HG03469 (cell line): ENCODE measurements at regions not wholly inside any gene's neighbourhood (a gene's known extent, or its start where the extent isn't known, plus 50 kb on each side); places are given as distances from the start of the nearest gene placed in this dataset.
A peak's percentile ranks its signal among the peaks of the same experiment; 100 is the strongest.
"Not testable (repeated sequence)": the region's sequence is repeated elsewhere in the genome, so short reads cannot be mapped to it uniquely, and the experiment has no call there.

Source experiments
- ATAC-seq: cut with Tn5 transposase; IDR thresholded peaks from one replicate; pipeline ENCODE4 v1.9.1; 2021; ENCODE audit warnings: mild to moderate bottlenecking, moderate library complexity, moderate number of reproducible peaks; ENCODE audit not compliant: unreplicated experiment

DNA sequence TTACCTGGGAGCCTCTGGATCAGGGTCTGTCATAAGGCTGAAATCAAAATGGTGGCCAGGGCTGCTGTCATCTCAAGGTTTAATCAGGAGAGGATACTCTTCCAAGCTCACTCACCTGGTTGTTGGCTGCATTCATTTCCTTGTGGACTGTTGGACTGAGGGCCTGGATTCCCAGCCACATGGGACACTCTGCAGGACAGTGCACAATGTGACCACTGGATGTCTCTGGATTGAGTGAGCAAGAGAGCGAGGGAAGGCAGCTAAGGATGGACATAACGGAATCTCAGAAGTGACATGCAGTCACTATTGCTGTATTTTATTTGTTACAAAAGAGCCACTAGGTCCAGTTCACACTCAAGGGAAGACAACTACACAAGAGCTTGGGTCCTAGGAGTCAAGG lies 229.1 kb downstream of the S1PR1 start:
- no peak for ATAC-seq

DNA sequence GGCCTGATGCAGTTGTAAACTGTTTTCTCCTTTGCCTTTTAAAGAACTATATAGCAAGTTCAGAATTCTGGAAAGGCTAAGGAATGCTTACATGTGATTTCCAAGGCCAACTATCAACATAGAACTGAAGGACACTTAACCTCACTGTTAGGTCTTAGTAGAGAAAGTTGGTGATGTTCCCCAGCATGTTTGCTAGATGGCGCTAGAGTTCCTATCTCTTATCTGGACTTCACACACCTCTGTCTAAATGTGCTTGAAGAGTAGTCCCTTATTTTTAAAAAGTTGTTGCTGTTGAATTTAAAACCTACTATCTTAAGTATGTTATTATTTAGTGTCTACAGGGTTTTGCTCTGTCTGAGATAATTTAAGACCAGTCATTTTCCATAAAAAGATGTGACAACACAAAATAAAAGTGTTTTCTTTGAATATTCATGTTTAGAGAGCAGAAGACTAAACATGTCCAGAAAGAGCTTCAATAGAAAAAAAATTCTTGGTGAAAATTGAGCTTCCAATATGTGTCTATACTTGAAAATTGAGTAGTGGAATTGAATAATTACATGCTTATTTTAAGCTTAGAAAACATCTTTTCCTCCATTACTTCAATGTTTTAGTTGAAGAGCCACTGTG lies 237.3 kb downstream of the S1PR1 start:
- ATAC-seq = peak; percentile 46

DNA sequence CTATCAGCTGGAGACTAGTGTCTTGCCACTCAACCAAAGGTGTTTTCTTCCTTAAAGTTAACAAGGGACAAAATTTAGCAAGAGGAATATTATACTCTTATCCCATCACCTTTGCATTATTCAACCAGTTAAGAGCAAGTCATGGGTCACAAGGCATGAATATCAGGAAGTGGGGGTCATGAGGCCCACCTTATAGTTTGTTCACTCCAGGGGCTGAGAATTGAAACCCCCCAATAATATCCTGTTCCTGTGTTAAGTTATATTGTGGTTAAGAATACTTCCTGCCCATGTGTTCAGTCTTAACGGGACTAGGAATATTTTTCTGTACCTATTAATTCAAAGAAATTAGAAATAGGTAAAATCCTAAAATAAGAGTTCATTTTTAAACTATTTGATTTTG lies 239.7 kb downstream of the S1PR1 start:
- no peak for ATAC-seq

DNA sequence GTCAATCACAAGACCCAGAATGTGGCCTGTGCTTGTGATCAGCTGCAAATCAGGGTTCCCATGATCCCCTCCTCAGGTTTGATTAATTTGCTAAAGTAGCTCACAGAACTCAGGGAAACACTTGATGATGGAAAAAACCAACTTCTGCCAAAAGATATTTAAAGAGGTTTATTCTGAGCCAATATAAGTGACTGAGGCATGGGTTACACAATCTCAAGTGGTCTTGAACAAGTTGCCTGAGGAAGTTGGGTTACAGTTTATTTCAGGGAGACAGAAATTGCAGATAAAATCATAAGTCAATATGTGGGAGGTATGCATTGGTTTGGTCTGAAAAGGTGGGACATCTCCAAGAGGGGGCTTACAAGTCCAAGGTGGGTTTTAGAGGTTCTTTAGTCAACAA lies 243.1 kb downstream of the S1PR1 start:
- ATAC-seq = no peak

DNA sequence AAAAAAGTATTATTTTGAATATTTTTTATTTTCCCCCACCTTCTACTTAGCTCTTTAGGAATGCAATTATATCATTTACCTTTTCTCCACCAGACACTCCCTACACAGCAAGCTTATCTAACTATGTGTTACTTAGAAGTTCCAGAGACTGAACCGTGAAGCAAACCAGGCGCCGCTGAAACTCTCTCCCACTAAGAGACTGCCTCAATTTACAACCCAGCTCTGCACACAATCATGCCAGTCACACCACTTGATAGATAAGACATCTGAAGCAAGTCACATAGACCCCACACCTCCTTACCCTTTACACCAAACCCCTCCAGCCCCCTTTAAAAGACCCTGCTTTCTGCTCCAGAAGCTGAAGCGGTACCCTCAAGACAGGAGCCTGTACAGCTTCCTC lies 245.5 kb downstream of the S1PR1 start:
- ATAC-seq = no peak

DNA sequence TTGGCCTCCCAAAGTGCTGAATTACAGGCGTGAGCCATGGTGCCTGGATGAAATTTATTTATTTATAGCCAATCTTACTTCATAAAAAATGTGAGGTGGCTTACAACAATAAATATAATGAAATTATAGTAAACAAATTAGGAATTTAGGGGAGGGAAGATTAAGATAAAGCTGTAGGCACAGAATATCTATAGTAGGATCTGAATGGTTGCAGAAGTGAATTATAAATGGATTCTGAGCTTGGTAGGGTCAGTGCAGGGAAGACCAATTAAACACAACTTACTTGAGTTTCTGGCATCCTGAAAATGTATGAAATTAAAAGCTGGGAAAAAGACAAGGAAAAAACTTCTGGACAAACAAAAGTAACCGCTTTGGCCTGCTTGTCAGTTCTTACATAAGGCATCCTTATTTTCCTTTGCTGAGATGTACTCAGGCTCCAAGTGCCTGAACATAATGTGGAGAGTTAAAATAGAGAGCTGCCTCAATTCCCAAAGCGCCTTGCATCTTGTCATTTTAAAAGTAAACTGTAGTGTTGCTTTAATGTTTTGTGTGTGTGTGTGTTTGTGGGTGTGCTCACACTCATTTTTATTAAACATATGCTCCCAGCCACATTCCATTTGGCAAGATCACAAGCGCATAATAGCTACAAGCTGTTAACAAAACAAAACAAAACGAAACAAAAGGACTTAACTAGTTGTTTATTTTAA lies 247.3 kb downstream of the S1PR1 start:
- no peak for ATAC-seq

DNA sequence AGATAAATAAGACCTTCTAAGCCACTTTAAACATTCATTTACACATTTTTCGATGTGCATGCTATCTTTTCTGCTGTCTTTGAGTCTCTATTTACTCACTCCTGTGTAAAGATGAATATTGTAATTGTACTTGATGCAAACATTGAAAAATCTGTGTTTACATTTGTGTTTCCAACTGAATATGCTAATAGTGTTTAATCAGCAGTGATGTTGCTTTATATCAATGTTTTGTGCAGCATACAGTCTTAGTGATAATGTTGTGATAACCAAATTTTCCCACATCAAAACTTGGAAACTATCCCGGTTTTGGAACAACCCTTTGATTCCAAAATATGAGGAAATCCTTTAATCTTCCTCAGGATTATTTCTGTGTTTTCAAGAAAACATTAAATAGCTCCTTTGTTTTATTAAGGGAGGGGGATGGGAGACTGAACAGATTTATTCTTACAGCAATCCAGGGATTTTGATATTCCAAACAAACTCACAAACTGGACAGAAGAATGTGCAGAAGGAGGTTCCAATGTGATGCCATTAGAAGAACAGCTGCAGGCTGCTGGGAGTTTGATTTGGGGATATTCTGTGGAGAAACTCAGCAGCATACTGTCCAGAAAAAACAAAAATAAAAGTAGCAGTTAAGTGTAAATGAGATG lies 248.0 kb downstream of the S1PR1 start:
- no peak for ATAC-seq

DNA sequence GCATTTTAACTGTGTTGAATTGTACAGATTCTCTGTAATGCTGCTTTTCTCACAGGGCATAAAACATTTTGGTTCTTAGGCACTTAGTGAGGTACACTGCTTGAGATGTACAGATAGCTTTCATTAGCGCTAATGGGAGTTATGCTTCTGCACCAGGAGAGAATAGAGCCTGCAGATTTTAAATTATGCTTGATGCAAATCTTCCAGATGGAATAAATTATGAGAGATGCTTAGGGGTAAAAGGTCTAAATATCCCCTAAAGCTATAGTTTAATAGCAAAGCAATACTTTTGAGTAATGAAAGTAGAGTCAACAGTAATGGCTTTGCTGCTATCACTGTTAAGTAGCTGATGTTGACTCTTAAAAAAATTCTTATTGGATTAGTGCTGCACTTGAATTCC lies 248.9 kb downstream of the S1PR1 start:
- ATAC-seq = no peak

DNA sequence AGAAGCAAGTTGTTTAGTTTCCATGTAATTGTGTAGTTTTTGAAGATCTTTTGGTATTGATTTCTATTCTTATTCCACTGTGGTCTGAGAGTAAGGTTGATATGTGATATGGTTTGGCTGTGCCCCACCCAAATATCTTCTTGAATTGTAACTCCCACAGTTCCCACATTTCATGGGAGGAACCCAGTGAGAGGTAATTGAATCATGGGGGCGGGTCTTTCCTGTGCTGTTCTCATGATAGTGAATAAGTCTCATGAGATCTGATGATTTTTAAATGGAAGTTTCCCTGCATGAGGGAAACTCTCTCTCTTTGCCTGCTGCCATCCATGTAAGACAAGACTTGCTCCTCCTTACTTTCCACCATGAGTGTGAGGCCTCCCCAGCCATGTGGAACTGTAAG lies 255.3 kb downstream of the S1PR1 start:
- ATAC-seq = not testable (repeated sequence)

DNA sequence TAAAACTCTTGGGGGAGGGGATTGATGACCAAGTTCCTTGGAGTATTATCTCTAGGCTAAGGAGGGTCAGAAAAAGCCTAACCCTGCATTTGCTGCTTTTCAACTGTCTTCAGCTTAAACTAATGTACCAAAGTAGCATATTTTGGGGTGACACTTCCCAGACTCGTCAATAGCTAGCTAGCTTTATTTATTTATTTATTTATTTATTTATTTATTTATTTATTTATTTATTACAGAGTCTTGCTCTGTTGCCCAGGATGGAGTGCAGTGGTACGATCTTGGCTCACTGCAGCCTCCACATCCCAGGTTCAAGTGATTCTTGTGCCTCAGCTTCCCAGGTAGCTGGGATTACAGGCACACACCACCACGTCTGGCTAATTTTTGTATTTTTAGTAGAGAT lies 257.1 kb downstream of the S1PR1 start:
- ATAC-seq = not testable (repeated sequence)

DNA sequence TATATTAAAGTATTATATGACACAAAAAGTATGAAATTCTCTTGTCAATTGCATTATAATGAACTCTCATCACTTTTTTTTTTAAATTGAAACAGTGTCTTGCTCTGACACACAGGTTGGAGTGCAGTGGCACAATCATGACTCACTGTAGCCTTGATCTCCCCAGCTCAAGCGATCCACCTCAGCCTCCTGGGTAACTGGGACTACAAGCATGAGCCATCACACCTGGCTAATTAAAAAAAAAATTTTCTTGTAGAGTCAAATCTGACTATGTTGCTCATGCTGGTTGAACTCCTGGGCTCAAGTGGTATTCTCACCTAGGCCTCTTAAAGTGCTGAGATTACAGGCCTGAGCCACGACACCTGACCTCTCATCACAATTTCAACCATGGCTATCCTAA lies 259.3 kb downstream of the S1PR1 start:
- no peak for ATAC-seq

DNA sequence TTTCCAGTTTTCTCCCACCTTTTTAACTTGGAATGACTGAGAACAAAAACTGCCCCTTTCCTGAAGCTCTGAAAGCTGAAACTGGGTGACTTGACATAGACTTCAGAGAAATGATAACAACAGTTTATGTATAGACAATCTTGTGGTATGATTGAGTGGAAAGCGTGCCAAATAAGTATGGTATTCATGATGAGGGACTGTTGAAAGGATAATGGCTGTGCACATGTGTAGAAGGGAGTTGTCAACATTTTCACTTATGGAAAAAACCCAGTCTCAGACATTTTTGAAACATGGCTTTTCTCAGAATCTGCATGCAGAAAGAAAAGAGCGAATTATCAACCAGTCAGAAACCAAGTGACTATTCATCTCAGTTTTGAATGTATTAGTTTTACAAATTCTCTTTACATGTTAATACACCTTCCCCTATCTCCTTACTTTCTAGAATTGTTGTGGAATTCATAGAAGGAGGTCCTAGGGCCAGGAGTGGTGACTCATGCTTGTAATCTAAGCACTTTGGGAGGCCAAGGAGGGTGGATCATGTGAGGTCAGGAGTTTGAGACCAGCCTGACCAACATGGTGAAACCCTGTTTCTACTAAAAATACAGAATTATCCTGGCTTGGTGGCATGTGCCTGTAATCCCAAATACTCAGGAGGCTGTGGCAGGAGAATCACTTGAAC lies 261.2 kb downstream of the S1PR1 start:
- ATAC-seq = no peak

DNA sequence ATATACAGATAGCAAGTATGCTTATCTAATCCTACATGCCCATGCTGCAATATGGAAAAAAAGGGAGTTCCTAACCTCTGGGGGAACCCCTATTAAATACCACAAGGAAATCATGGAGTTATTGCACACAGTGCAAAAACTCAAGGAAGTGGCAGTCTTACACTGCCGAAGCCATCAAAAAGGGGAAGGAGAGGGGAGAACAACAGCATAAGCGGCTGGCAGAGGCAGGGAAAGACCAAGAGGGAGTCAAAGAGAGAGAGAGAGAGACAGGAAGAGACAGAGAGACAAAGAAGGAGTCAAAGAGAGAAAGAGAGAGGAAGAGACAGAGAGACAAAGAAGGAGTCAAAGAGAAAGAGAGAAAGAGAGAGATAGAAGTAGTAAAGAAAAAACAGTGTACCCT lies 267.3 kb downstream of the S1PR1 start:
- not testable (repeated sequence) for ATAC-seq

DNA sequence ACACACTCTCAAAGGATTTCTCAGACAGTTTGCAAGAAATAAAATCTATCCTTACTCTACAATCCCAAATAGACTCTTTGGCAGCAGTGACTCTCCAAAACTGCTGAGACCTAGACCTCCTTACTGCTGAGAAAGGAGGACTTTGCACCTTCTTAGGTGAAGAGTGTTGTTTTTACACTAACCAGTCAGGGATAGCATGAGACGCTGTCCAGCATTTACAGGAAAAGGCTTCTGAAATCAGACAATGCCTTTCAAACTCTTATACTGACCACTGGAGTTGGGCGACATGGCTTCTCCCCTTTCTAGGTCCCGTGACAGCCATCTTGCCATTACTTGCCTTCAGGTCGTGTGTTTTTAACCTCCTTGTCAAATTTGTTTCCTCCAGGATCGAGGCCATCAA lies 268.4 kb downstream of the S1PR1 start:
- not testable (repeated sequence) for ATAC-seq

DNA sequence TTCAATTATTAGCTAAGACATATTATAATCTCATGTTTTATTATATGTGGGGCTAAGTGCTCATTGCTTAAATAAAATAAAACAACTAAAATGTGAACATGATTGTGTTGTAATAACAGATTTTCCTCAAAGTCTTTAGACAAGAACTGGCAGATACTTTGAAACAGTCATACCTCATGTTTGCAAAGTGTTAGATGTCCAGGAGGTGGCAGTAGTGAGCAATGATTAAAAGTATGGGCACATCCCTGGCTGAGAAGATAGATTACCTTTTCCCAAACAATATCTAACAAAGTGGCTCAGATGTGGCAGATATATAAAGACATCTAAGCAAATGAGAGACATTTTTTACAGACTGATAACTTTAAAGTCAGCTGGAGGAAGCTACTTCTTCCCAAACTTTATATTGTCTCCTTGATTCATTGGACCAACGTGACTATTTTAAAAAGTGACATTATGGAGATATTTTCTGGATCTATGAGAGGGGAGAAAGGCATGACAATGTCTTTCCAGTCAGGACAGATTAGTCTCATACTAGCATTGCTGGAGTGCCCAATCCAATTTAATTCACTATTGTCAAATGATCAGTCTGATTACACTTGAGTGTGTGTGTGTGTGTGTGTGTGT lies 269.8 kb downstream of the S1PR1 start:
- ATAC-seq = no peak

DNA sequence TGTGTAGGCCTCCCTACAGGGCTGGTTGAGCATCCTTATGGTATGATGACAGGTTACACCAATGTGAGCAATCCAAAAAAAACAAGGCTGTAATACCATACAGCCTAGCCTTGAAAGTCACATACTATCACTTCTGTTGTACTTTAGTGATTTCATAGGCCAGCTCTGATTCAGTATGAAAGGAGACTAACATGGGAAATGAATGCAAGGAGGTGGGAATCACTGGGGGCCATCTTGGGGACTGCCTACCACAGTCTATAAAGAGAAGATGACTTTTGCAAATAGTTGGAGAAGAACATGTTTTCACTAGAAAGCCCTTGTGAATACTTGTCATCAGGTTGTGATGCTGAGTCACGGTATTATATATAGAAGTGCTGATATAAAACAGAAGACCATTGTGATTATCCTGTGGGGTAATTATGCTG lies 270.7 kb downstream of the S1PR1 start:
- no peak for ATAC-seq

DNA sequence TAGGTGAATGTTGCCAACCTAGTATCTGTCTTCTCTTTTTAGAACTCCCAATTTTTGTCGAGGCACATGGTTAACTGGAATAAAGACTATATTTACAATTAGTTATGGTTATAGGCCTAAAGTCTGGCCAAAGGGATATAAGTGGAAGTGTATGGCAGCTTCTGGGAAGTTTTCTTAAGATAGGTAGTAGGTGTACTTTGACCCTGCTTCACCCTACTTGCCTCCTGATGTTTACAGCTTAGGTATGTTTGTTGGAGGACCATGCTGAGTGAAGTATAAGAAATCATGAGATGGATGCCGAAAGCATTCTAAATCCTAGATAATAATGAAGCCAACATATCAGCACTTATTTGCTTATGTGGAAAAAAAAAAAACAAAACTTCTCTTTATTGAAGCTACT lies 272.1 kb downstream of the S1PR1 start:
- no peak for ATAC-seq

DNA sequence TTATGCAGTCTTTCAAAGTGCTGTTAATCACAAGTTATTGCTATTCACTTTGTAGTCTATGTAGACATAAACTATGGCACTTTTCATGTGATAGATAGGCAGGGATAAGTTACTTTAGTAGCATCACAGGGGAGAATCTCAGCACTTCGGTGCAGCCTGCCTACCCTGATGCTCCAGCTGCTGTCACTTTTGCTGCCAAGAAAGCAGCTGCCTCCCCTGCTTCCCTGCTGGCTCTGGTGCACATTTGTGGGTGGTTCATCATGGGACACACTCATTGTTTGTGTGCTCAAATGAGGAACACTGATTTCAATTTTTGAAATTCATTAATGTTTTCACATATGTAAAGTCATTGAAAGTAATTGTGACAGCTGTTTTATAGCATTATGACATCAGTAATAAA lies 272.6 kb downstream of the S1PR1 start:
- no peak for ATAC-seq

DNA sequence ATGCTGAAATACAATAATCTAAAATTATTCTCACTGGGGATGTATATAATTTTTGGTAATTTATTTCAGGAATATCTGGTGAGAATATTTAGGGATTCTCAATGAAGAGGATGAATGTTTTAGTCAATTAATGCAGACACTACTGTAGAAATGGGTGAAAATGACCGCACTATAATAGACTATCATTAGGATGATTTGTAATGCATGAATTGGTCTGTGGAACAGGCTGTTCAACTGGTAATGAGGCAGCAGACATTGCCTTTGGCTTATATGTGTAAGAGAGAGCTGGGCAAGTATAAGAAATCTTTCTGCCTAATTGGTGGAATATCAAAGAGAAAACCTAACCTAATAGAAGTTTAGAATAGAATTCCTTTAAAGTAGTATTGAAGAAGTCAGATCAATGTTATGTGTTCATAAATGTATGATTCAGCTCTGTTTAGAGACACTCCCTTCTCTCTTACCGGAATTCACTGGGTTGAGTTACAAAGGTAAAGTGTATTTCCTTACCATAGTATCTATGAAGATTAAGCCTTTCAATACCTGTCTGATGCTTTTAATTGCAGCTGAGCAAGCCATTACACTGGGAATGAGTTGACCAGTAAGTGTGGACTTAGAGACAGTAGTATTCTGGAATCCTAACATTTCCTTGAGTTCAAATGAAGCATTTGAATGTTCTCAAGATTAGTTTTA lies 274.5 kb downstream of the S1PR1 start:
- no peak for ATAC-seq

DNA sequence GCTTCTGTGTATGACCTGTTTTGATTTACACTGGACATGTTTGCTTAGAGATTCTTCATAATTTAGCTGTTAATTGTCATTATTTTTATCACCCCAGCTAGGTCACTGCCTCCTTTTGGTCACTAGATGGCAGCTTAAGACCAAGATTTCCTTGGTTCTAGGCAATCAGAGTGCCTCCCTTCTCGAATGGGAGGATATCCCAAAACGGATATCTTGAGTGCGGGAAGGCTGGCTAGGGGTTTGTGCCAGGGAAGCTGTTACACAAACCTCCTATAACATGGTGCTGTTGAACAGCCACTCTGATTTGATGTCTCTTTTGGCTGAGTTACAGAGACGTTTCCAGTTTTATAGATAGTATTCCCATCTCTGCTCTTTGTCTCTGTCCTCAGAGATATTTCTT lies 283.5 kb downstream of the S1PR1 start:
- ATAC-seq = peak; percentile 87

DNA sequence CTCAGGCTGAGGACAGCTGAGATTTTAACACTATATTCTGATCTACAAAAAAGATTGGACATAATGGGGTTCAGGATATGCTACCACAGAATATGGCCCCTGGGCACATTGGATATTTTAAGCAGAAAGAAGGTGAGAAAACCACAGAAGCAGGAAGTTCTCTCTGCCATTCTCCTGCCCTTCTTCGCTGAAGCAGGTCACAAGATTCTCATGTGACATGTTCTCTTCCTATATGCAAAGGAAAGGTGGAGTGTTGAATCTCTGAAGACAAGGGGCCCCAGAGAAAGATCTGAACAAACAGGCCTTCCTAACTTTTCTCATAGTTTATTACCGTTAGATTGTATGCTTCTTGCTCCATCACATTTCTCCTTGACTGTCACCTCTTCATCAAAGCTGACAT lies 285.7 kb downstream of the S1PR1 start:
- ATAC-seq = no peak
